ENCODE measurements at regions not wholly inside any gene's neighbourhood (a gene's known extent, or its start where the extent isn't known, plus 50 kb on each side); places are given as distances from the start of the nearest gene placed in this dataset.

- CTCF ChIA-PET: no interaction called here
- POLR2A ChIA-PET: no interaction called here
- DNase-seq (ENCODE audit: low read depth): no peak
- H3K4me3 ChIP-seq (ENCODE audit: low read depth, low read length): no peak overlapping the region
- H3K27me3 ChIP-seq (ENCODE audit: control insufficient read depth, insufficient read depth, low read length): no peaks in the 10 kb centered on the region
- TF ChIP-seq CTCF (IDR thresholded peaks at IDR 0.05; ENCODE audit: insufficient read depth, low read depth, low read length): no peak
- H3K36me3 ChIP-seq (ENCODE audit: control insufficient read depth, insufficient read depth, low read length): no peaks in the 10 kb centered on the region
Measured at GRCh38 chr4:93982255-93982654, 153.7 kb downstream of the ATOH1 start.

GRCh38 chr4:93983140-93983539 is 154.6 kb downstream of the ATOH1 start:
- TF ChIP-seq CTCF (IDR thresholded peaks at IDR 0.05; ENCODE audit: insufficient read depth, low read depth, low read length): no peak
- no peak overlapping the region for H3K4me3 ChIP-seq (ENCODE audit: low read depth, low read length)
- CTCF ChIA-PET: no interaction called here
- no peaks in the 10 kb centered on the region for H3K27me3 ChIP-seq (ENCODE audit: control insufficient read depth, insufficient read depth, low read length)
- H3K36me3 ChIP-seq (ENCODE audit: control insufficient read depth, insufficient read depth, low read length): no peaks in the 10 kb centered on the region
- POLR2A ChIA-PET: no interaction called here
- no peak for DNase-seq (ENCODE audit: low read depth)

- no peak for DNase-seq (ENCODE audit: low read depth)
- ChIA-PET POLR2A (no interaction called here), CTCF (no interaction called here)
- Histone ChIP-seq H3K4me3 (ENCODE audit: low read depth, low read length) (no peak overlapping the region), H3K27me3 (ENCODE audit: control insufficient read depth, insufficient read depth, low read length) (no peaks in the 10 kb centered on the region), H3K36me3 (ENCODE audit: control insufficient read depth, insufficient read depth, low read length) (no peaks in the 10 kb centered on the region)
- TF ChIP-seq CTCF (IDR thresholded peaks at IDR 0.05; ENCODE audit: insufficient read depth, low read depth, low read length): no peak
Measured at GRCh38 chr4:93994175-93994994, 165.8 kb downstream of the ATOH1 start.

GRCh38 chr4:93996895-93997294 is 168.3 kb downstream of the ATOH1 start:
- no peak for DNase-seq (ENCODE audit: low read depth)
- Histone ChIP-seq H3K36me3 (ENCODE audit: control insufficient read depth, insufficient read depth, low read length) (no peaks in the 10 kb centered on the region), H3K4me3 (ENCODE audit: low read depth, low read length) (no peak overlapping the region), H3K27me3 (ENCODE audit: control insufficient read depth, insufficient read depth, low read length) (no peaks in the 10 kb centered on the region)
- ChIA-PET CTCF (interaction anchor here (1.0 kb wide), 1 partner anchor 55 kb away, joined by 3 read pairs; no protein-coding TSS in a partner anchor), POLR2A (no interaction called here)
- no peak for TF ChIP-seq CTCF (IDR thresholded peaks at IDR 0.05; ENCODE audit: insufficient read depth, low read depth, low read length)

- Histone ChIP-seq H3K36me3 (ENCODE audit: control insufficient read depth, insufficient read depth, low read length) (no peaks in the 10 kb centered on the region), H3K27me3 (ENCODE audit: control insufficient read depth, insufficient read depth, low read length) (no peaks in the 10 kb centered on the region), H3K4me3 (ENCODE audit: low read depth, low read length) (no peak overlapping the region)
- no peak for DNase-seq (ENCODE audit: low read depth)
- no peak for TF ChIP-seq CTCF (IDR thresholded peaks at IDR 0.05; ENCODE audit: insufficient read depth, low read depth, low read length)
- POLR2A ChIA-PET: no interaction called here
- CTCF ChIA-PET: no interaction called here
Measured at GRCh38 chr4:94000559-94000958, 172.0 kb downstream of the ATOH1 start.
